HCT116 (cell line): ENCODE measurements at regions not wholly inside any gene's neighbourhood (a gene's known extent, or its start where the extent isn't known, plus 50 kb on each side); places are given as distances from the start of the nearest gene placed in this dataset.

Experiments used
- ATAC-seq: fragments of 200-7000 bp; cut with Tn5 transposase; 2 replicates; pipeline ENCODE4 v1.9.1; 2020; ENCODE audit warnings: mild to moderate bottlenecking, moderate library complexity
- BruUV-seq: library from RNA; stranded (reverse); fragments of 400-500 nt; replicated peaks from 2 replicates; lab custom pipeline; 2021; lab: Mats Ljungman, UMichigan
- CTCF ChIA-PET: fragments of 300-600 bp; sonication (Branson Sonifier 250); formaldehyde crosslinking; loops from one replicate; lab custom pipeline; 2021; ENCODE audit warnings: antibody characterized with exemption; lab: Charles Lee
- POLR2A ChIA-PET: fragments of 300-600, 350-600 bp; sonication (Branson Sonifier 250); formaldehyde crosslinking; loops from one replicate; lab custom pipeline; 2021; ENCODE audit warnings: antibody characterized with exemption; lab: Charles Lee
- RAD21 ChIA-PET, 2 experiments: fragments of 300-600 bp; sonication (Branson Sonifier 250); formaldehyde crosslinking; loops; one replicate each; lab custom pipeline; 2023; ENCODE audit warnings: low total read pairs in 2 of 2; ENCODE audit not compliant: uncharacterized antibody in 2 of 2, unreplicated experiment in 2 of 2, low non-redundant PET in 1 of 2; lab: Charles Lee
- DNase-seq: peaks from one replicate; pipeline ENCODE4 v3.0.0-alpha.2; 2010; ENCODE audit warnings: low read depth, low spot score
- H2AFZ ChIP-seq: fragments of 200-600 bp; shearing (Covaris generic), sonication (generic); 2 replicates; pipeline ENCODE4 v1.6.1; 2017; ENCODE audit warnings: low read depth, mixed run types, mixed read lengths, antibody characterized with exemption, low read length; ENCODE audit not compliant: poor library complexity, severe bottlenecking
- H3K27ac ChIP-seq: 2 replicates; pipeline ENCODE4 v1.5.1; 2012; ENCODE audit warnings: low read depth, low read length
- H3K27me3 ChIP-seq: fragments of 200-600 bp; sonication (generic); 2 replicates; pipeline ENCODE4 v1.6.1; 2016; ENCODE audit warnings: mixed run types, low read length, mixed read lengths; ENCODE audit not compliant: insufficient read depth
- H3K36me3 ChIP-seq, 2 experiments: fragments of 200-500 bp in 1 of 2; fragments of 200-600 bp in 1 of 2; sonication (Bioruptor generic) in 1 of 2; sonication (generic) in 1 of 2; 2 replicates each; pipeline versions ENCODE4 v1.5.1 to v1.6.1; 2014 to 2016; ENCODE audit warnings: low read length in 2 of 2, inconsistent platforms in 1 of 2, mixed read lengths in 1 of 2, mixed run types in 1 of 2; ENCODE audit not compliant: insufficient read depth in 2 of 2, control insufficient read depth in 1 of 2
- H3K4me1 ChIP-seq, 2 experiments: fragments of 200-600 bp in 1 of 2; sonication (generic) in 1 of 2; 2 replicates each; pipeline versions ENCODE4 v1.5.1 to v1.6.1; 2012 to 2017; ENCODE audit warnings: low read length in 2 of 2, inconsistent platforms in 1 of 2, mild to moderate bottlenecking in 1 of 2, mixed read lengths in 1 of 2, mixed run types in 1 of 2, moderate library complexity in 1 of 2; ENCODE audit not compliant: insufficient read depth in 2 of 2, control insufficient read depth in 1 of 2
- H3K4me2 ChIP-seq: fragments of 200-600 bp; sonication (generic); 2 replicates; pipeline ENCODE4 v1.6.1; 2017; ENCODE audit warnings: mixed run types, low read length, mixed read lengths
- H3K4me3 ChIP-seq, 2 experiments: fragments of 200-600 bp in 1 of 2; sonication (generic) in 1 of 2; replicated peaks in 1 of 2; 2 replicates each; pipeline ENCODE4 v1.5.1; 2011 to 2016; ENCODE audit warnings: low read length in 2 of 2, control low read depth in 1 of 2, low read depth in 1 of 2, mild to moderate bottlenecking in 1 of 2, mixed read lengths in 1 of 2, mixed run types in 1 of 2
- H3K79me2 ChIP-seq: fragments of 200-600 bp; sonication (generic); 2 replicates; pipeline ENCODE4 v1.6.1; 2017; ENCODE audit warnings: mild to moderate bottlenecking, mixed run types, low read length, moderate library complexity, mixed read lengths; ENCODE audit not compliant: insufficient read depth
- H3K9ac ChIP-seq: fragments of 200-600 bp; sonication (generic); 2 replicates; pipeline ENCODE4 v1.6.1; 2016; ENCODE audit warnings: low read length, mixed read lengths
- H3K9me2 ChIP-seq: fragments of 200-600 bp; sonication (generic), shearing (Covaris generic); 2 replicates; pipeline ENCODE4 v1.6.1; 2017; ENCODE audit warnings: mixed run types, mild to moderate bottlenecking, moderate library complexity; ENCODE audit not compliant: insufficient read depth
- H3K9me3 ChIP-seq, 2 experiments: fragments of 200-500 bp in 1 of 2; fragments of 200-600 bp in 1 of 2; sonication (Bioruptor generic) in 1 of 2; sonication (generic) in 1 of 2; 2 replicates each; pipeline ENCODE4 v1.6.1; 2014 to 2017; ENCODE audit warnings: low read length in 2 of 2, mixed read lengths in 2 of 2, inconsistent platforms in 1 of 2, low read depth in 1 of 2, mild to moderate bottlenecking in 1 of 2, mixed run types in 1 of 2, moderate library complexity in 1 of 2; ENCODE audit not compliant: control insufficient read depth in 1 of 2, insufficient read depth in 1 of 2
- H4K20me1 ChIP-seq: fragments of 200-600 bp; sonication (generic), shearing (Covaris generic); 2 replicates; pipeline ENCODE4 v1.6.1; 2017; ENCODE audit warnings: mixed run types, mild to moderate bottlenecking, moderate library complexity; ENCODE audit not compliant: insufficient read depth
- CEBPB ChIP-seq: IDR thresholded peaks from 2 replicates; pipeline ENCODE4 v1.6.1; 2012; ENCODE audit warnings: low read depth
- EZH2phosphoT487 ChIP-seq: fragments of 200-600 bp; IDR thresholded peaks from 2 replicates; pipeline ENCODE4 v1.6.1; 2018; ENCODE audit warnings: antibody characterized with exemption, borderline replicate concordance
- FOSL1 ChIP-seq: IDR thresholded peaks from 2 replicates; pipeline ENCODE4 v1.6.1; 2012; ENCODE audit warnings: low read depth
- POLR2A ChIP-seq: IDR thresholded peaks from 2 replicates; pipeline ENCODE4 v1.7.0; 2011; ENCODE audit warnings: borderline replicate concordance; ENCODE audit not compliant: insufficient read depth, insufficient read length; ENCODE audit errors: extremely low read depth
- SIN3A ChIP-seq: IDR thresholded peaks from 2 replicates; pipeline ENCODE4 v1.6.1; 2012; ENCODE audit warnings: low read depth
- SP1 ChIP-seq: IDR thresholded peaks from 2 replicates; pipeline ENCODE4 v1.6.1; 2012; ENCODE audit warnings: low read depth
- TCF7L2 ChIP-seq: IDR thresholded peaks from 2 replicates; pipeline ENCODE4 v1.7.0; 2011; ENCODE audit warnings: borderline replicate concordance, inconsistent platforms; ENCODE audit not compliant: insufficient read depth, insufficient read length; ENCODE audit errors: extremely low read depth
- YY1 ChIP-seq: IDR thresholded peaks from 2 replicates; pipeline ENCODE4 v1.6.1; 2011; ENCODE audit warnings: low read length, low read depth, moderate library complexity, mild to moderate bottlenecking; ENCODE audit not compliant: insufficient replicate concordance; ENCODE audit errors: extremely low read depth
- intact Hi-C: fragments of 100-400 bp; cut with micrococcal nuclease; formaldehyde crosslinking; loops from 2 replicates; pipeline ENCODE4 v1.10.0; 2022
- TF ChIP-seq, protein P1 (sequence below): IDR thresholded peaks from 2 replicates; pipeline ENCODE4 v1.6.1; 2012; ENCODE audit warnings: low read depth
- TF ChIP-seq, protein P2 (sequence below): IDR thresholded peaks from 2 replicates; pipeline ENCODE4 v1.6.1; 2012

DNA sequence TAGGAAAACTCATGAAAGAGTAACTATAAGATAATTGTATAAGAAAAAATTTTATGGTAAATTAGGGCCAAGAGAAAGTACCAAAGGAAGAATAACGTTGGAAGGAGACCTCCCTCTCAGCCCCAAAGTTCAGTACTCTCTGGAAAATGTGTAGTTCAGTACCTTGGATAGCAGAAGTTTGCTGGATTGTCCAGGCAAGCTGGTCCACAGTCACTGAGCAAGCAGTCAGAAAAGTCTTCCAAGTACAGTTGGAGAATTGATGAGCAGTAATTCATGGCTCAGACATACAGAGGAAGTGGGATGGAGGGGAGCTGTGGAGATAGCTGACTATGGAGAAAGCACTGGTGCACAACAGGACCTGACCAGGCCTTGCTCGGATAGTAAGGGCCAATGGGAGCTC, 598.2 kb upstream of the NDST4 start:
- Histone ChIP-seq H2AFZ (no peak overlapping the region), H3K27ac (no peak overlapping the region), H3K79me2 (no peaks in the 10 kb centered on the region), H3K4me1 (no peaks in the 10 kb centered on the region), H4K20me1 (no peaks in the 10 kb centered on the region), H3K27me3 (no peaks in the 10 kb centered on the region), H3K36me3 (no peaks in the 10 kb centered on the region), H3K4me3 (no peak overlapping the region), H3K4me2 (no peak overlapping the region), H3K9me3 (no peaks in the 10 kb centered on the region), H3K9me2 (no peaks in the 10 kb centered on the region), H3K9ac (no peak overlapping the region)
- CTCF ChIA-PET = no interaction called here
- TF ChIP-seq, protein P1, sequence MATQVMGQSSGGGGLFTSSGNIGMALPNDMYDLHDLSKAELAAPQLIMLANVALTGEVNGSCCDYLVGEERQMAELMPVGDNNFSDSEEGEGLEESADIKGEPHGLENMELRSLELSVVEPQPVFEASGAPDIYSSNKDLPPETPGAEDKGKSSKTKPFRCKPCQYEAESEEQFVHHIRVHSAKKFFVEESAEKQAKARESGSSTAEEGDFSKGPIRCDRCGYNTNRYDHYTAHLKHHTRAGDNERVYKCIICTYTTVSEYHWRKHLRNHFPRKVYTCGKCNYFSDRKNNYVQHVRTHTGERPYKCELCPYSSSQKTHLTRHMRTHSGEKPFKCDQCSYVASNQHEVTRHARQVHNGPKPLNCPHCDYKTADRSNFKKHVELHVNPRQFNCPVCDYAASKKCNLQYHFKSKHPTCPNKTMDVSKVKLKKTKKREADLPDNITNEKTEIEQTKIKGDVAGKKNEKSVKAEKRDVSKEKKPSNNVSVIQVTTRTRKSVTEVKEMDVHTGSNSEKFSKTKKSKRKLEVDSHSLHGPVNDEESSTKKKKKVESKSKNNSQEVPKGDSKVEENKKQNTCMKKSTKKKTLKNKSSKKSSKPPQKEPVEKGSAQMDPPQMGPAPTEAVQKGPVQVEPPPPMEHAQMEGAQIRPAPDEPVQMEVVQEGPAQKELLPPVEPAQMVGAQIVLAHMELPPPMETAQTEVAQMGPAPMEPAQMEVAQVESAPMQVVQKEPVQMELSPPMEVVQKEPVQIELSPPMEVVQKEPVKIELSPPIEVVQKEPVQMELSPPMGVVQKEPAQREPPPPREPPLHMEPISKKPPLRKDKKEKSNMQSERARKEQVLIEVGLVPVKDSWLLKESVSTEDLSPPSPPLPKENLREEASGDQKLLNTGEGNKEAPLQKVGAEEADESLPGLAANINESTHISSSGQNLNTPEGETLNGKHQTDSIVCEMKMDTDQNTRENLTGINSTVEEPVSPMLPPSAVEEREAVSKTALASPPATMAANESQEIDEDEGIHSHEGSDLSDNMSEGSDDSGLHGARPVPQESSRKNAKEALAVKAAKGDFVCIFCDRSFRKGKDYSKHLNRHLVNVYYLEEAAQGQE = peak; percentile 66
- no peak for TF ChIP-seq CEBPB
- BruUV-seq = no TSS peak
- POLR2A ChIA-PET = no interaction called here
- RAD21 ChIA-PET = no interaction called here
- DNase-seq (no peak), ATAC-seq (no peak)
- intact Hi-C loops = no loop called here

DNA sequence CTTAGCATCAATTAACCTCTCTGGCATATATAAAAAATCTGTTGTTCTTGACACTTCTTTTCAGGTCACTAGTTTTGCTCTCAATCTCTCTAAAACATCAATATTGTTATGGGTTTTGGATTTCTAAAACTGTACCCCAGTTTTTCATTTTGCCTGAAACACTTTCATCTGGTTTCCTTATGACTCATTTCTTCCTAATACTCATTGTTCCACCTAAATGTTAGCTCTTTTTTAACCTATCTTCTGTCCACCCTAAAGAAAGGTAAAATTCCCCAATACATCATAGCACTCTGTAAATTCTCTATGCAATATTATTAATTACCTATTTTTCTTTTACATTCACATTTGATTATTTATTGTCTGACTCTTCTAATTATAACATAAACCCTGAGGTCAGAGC, 575.5 kb upstream of the NDST4 start:
- Histone ChIP-seq H3K9ac (no peak overlapping the region), H3K4me2 (no peak overlapping the region), H3K27me3 (no peaks in the 10 kb centered on the region), H2AFZ (no peak overlapping the region), H3K4me1 (no peaks in the 10 kb centered on the region), H3K4me3 (no peak overlapping the region), H3K9me2 (no peaks in the 10 kb centered on the region; the same call in 1 of the 2 replicates), H3K36me3 (no peaks in the 10 kb centered on the region), H3K79me2 (no peaks in the 10 kb centered on the region), H3K9me3 (no peaks in the 10 kb centered on the region), H4K20me1 (no peaks in the 10 kb centered on the region; the same call in 1 of the 2 replicates), H3K27ac (no peak overlapping the region)
- DNase-seq = no peak
- ChIA-PET RAD21 (no interaction called here), CTCF (no interaction called here), POLR2A (no interaction called here)
- BruUV-seq = no TSS peak
- intact Hi-C loops = no loop called here
- no peak for ATAC-seq
- TF ChIP-seq SP1 (no peak), TCF7L2 (no peak), SIN3A (no peak), YY1 (no peak), POLR2A (no peak), FOSL1 (no peak), EZH2phosphoT487 (no peak)
- TF ChIP-seq, protein P2, sequence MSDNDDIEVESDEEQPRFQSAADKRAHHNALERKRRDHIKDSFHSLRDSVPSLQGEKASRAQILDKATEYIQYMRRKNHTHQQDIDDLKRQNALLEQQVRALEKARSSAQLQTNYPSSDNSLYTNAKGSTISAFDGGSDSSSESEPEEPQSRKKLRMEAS = no peak
- TF ChIP-seq, protein P1 = no peak
